Effector memory CD4-positive, alpha-beta T cell (primary cell): ENCODE measurements at regions not wholly inside any gene's neighbourhood (a gene's known extent, or its start where the extent isn't known, plus 50 kb on each side); places are given as distances from the start of the nearest gene placed in this dataset.

Experiments used
- DNase-seq, 3 donors: peaks; one replicate each; pipeline ENCODE4 v3.0.0-alpha.2; 2020
- H3K27ac ChIP-seq: 2 replicates; pipeline ENCODE4 v1.7.0; 2013; ENCODE audit warnings: mild to moderate bottlenecking, low read length, moderate library complexity; ENCODE audit not compliant: insufficient read depth, poor library complexity, severe bottlenecking
- H3K27me3 ChIP-seq: replicated peaks from 2 replicates; pipeline ENCODE4 v1.7.0; 2013; ENCODE audit warnings: mild to moderate bottlenecking, low read length; ENCODE audit not compliant: insufficient read depth, control insufficient read depth, poor library complexity, severe bottlenecking
- H3K36me3 ChIP-seq: 2 replicates; pipeline ENCODE4 v1.7.0; 2013; ENCODE audit warnings: mild to moderate bottlenecking, low read length, moderate library complexity; ENCODE audit not compliant: control insufficient read depth, insufficient read depth
- H3K4me1 ChIP-seq: 2 replicates; pipeline ENCODE4 v1.7.0; 2013; ENCODE audit warnings: low read length, mild to moderate bottlenecking; ENCODE audit not compliant: control insufficient read depth, insufficient read depth, poor library complexity, severe bottlenecking
- H3K4me3 ChIP-seq: 2 replicates; pipeline ENCODE4 v1.7.0; 2013; ENCODE audit warnings: low read length, low read depth, mild to moderate bottlenecking; ENCODE audit not compliant: insufficient read depth, poor library complexity, severe bottlenecking
- H3K9me3 ChIP-seq: 2 replicates; pipeline ENCODE4 v1.7.0; 2013; ENCODE audit warnings: mild to moderate bottlenecking, low read length, moderate library complexity; ENCODE audit not compliant: control insufficient read depth

- no peaks in the 10 kb centered on the region for H3K36me3 ChIP-seq
- H3K4me1 ChIP-seq: no peaks in the 10 kb centered on the region
- no peak overlapping the region for H3K4me3 ChIP-seq
- H3K27ac ChIP-seq: no peak overlapping the region
- no peaks in the 10 kb centered on the region for H3K9me3 ChIP-seq
- no peak for DNase-seq
- H3K27me3 ChIP-seq: peaks cover 2% of the 10 kb centered on the region
Observed at GRCh38 chr2:120433816-120434290, 87.9 kb downstream of the INHBB start.

GRCh38 chr2:120434492-120435308 lies 88.8 kb downstream of the INHBB start:
- H3K27me3 ChIP-seq: no peaks in the 10 kb centered on the region

GRCh38 chr2:120435671-120436459 lies 89.9 kb downstream of the INHBB start:
- H3K27me3 ChIP-seq: no peaks in the 10 kb centered on the region
- no peaks in the 10 kb centered on the region for H3K9me3 ChIP-seq
- no peak overlapping the region for H3K27ac ChIP-seq
- H3K4me3 ChIP-seq: no peak overlapping the region
- no peaks in the 10 kb centered on the region for H3K36me3 ChIP-seq
- no peak for DNase-seq
- no peaks in the 10 kb centered on the region for H3K4me1 ChIP-seq

More at GRCh38 chr2:120434492-120435308, 88.8 kb downstream of the INHBB start:
- Histone ChIP-seq H3K27ac (no peak overlapping the region), H3K4me1 (no peaks in the 10 kb centered on the region), H3K9me3 (no peaks in the 10 kb centered on the region), H3K4me3 (no peak overlapping the region), H3K36me3 (no peaks in the 10 kb centered on the region)
- no peak for DNase-seq

- no peak for DNase-seq
- Histone ChIP-seq H3K27ac (no peak overlapping the region), H3K4me1 (no peaks in the 10 kb centered on the region), H3K27me3 (no peaks in the 10 kb centered on the region), H3K9me3 (no peaks in the 10 kb centered on the region), H3K36me3 (no peaks in the 10 kb centered on the region), H3K4me3 (no peak overlapping the region)
Observed at GRCh38 chr2:120436460-120436739, 90.5 kb downstream of the INHBB start.

GRCh38 chr2:120436885-120437603 lies 91.1 kb downstream of the INHBB start:
- H3K27me3 ChIP-seq: peaks cover 6% of the 10 kb centered on the region
- no peak overlapping the region for H3K27ac ChIP-seq
- no peak overlapping the region for H3K4me3 ChIP-seq
- H3K36me3 ChIP-seq: no peaks in the 10 kb centered on the region
- DNase-seq: no peak
- no peaks in the 10 kb centered on the region for H3K9me3 ChIP-seq
- peaks cover 1% of the 10 kb centered on the region for H3K4me1 ChIP-seq

- H3K27ac ChIP-seq: no peak overlapping the region
- no peaks in the 10 kb centered on the region for H3K36me3 ChIP-seq
- H3K27me3 ChIP-seq: peaks cover 7% of the 10 kb centered on the region
- H3K9me3 ChIP-seq: no peaks in the 10 kb centered on the region
- DNase-seq: no peak
- H3K4me3 ChIP-seq: no peak overlapping the region
- H3K4me1 ChIP-seq: peaks cover 4% of the 10 kb centered on the region
Observed at GRCh38 chr2:120437604-120438000, 91.7 kb downstream of the INHBB start.

GRCh38 chr2:120438301-120439066 lies 92.5 kb downstream of the INHBB start:
- Histone ChIP-seq H3K36me3 (no peaks in the 10 kb centered on the region), H3K27me3 (peaks cover 15% of the 10 kb centered on the region), H3K4me1 (peaks cover 4% of the 10 kb centered on the region), H3K9me3 (no peaks in the 10 kb centered on the region), H3K27ac (no peak overlapping the region), H3K4me3 (no peak overlapping the region)
- no peak for DNase-seq

- DNase-seq: no peak
- H3K9me3 ChIP-seq: no peaks in the 10 kb centered on the region
- no peak overlapping the region for H3K27ac ChIP-seq
- no peak overlapping the region for H3K4me3 ChIP-seq
- H3K36me3 ChIP-seq: no peaks in the 10 kb centered on the region
- peaks cover 4% of the 10 kb centered on the region for H3K4me1 ChIP-seq
- peaks cover 15% of the 10 kb centered on the region for H3K27me3 ChIP-seq
Observed at GRCh38 chr2:120439067-120439368, 93.1 kb downstream of the INHBB start.

GRCh38 chr2:120439637-120440384 lies 93.9 kb downstream of the INHBB start:
- no peak for DNase-seq
- H3K4me1 ChIP-seq: peaks cover 4% of the 10 kb centered on the region
- H3K27me3 ChIP-seq: peaks cover 15% of the 10 kb centered on the region
- no peak overlapping the region for H3K4me3 ChIP-seq
- no peak overlapping the region for H3K27ac ChIP-seq
- H3K9me3 ChIP-seq: no peaks in the 10 kb centered on the region
- no peaks in the 10 kb centered on the region for H3K36me3 ChIP-seq
